OCI-LY7 (cell line): ENCODE measurements at regions not wholly inside any gene's neighbourhood (a gene's known extent, or its start where the extent isn't known, plus 50 kb on each side); places are given as distances from the start of the nearest gene placed in this dataset.

Source experiments
- CTCF ChIP-seq: fragments of 200-600 bp; sonication (generic); conservative IDR thresholded peaks from 2 replicates; pipeline ENCODE4 v1.5.1; 2014; ENCODE audit warnings: mild to moderate bottlenecking, antibody characterized with exemption, low read length, moderate library complexity, mixed read lengths
- EZH2phosphoT487 ChIP-seq: fragments of 200-600 bp; sonication (generic); IDR thresholded peaks from 2 replicates; pipeline ENCODE4 v1.6.1; 2018; ENCODE audit warnings: low read depth, borderline replicate concordance, mild to moderate bottlenecking, mixed run types, antibody characterized with exemption, low read length, moderate library complexity, mixed read lengths

- TF ChIP-seq CTCF (no peak), EZH2phosphoT487 (no peak)
These were observed 894.8 kb downstream of the REEP3 start for GRCh38 chr10:64416011-64416410.
